GM23338 (cell line): ENCODE measurements at regions not wholly inside any gene's neighbourhood (a gene's known extent, or its start where the extent isn't known, plus 50 kb on each side); places are given as distances from the start of the nearest gene placed in this dataset.

Source experiments
- CREB1 ChIP-seq: fragments of 250-450 bp; sonication (Bioruptor Pico); IDR thresholded peaks from 2 replicates; pipeline ENCODE4 v1.5.0; 2020; ENCODE audit warnings: low read depth, mild to moderate bottlenecking, moderate library complexity
- EZH2 ChIP-seq: fragments of 200-600 bp; sonication (generic); IDR thresholded peaks from one replicate; pipeline ENCODE4 v1.8.0; 2017; ENCODE audit warnings: antibody characterized with exemption, mild to moderate bottlenecking, low read depth; ENCODE audit not compliant: unreplicated experiment
- EZH2phosphoT487 ChIP-seq: fragments of 200-600 bp; sonication (generic); IDR thresholded peaks from one replicate; pipeline ENCODE4 v1.8.1; 2018; ENCODE audit warnings: antibody characterized with exemption; ENCODE audit not compliant: unreplicated experiment
- JUNB ChIP-seq: IDR thresholded peaks from one replicate; pipeline ENCODE4 v1.6.1; 2016; ENCODE audit warnings: antibody characterized with exemption; ENCODE audit not compliant: unreplicated experiment
- POLR2AphosphoS5 ChIP-seq: IDR thresholded peaks from 2 replicates; pipeline ENCODE4 v1.6.1; 2016; ENCODE audit warnings: antibody characterized with exemption, low read depth
- STAT1 ChIP-seq: IDR thresholded peaks from one replicate; pipeline ENCODE4 v1.6.1; 2016; ENCODE audit warnings: antibody characterized with exemption; ENCODE audit not compliant: unreplicated experiment
- ZNF114 ChIP-seq: fragments of 250-450 bp; sonication (Bioruptor Pico); IDR thresholded peaks from 2 replicates; pipeline ENCODE4 v1.5.0; 2020; ENCODE audit warnings: mild to moderate bottlenecking, moderate library complexity
- ZNF331 ChIP-seq: fragments of 250-450 bp; sonication (Bioruptor Pico); IDR thresholded peaks from 2 replicates; pipeline ENCODE4 v1.5.0; 2020; ENCODE audit warnings: low read depth, mild to moderate bottlenecking, moderate library complexity
- TF ChIP-seq, protein P1 (sequence below): IDR thresholded peaks from one replicate; pipeline ENCODE4 v1.6.1; 2018; ENCODE audit warnings: antibody characterized with exemption; ENCODE audit not compliant: unreplicated experiment
- TF ChIP-seq, protein P2 (sequence below), 2 experiments: fragments of 200-600 bp in 1 of 2; sonication (generic) in 1 of 2; conservative IDR thresholded peaks; 2 replicates each; pipeline versions ENCODE4 v1.5.1 to v1.6.1; 2016 to 2017; ENCODE audit warnings: antibody characterized with exemption in 2 of 2, low read depth in 2 of 2, mild to moderate bottlenecking in 2 of 2, moderate library complexity in 1 of 2
- TF ChIP-seq, protein P3 (sequence below): IDR thresholded peaks from 2 replicates; pipeline ENCODE4 v1.6.1; 2016; ENCODE audit warnings: antibody characterized with exemption
- TF ChIP-seq, protein P4 (sequence below): fragments of 250-450 bp; sonication (Bioruptor Pico); IDR thresholded peaks from 2 replicates; pipeline ENCODE4 v1.5.0; 2020; ENCODE audit warnings: mild to moderate bottlenecking, moderate library complexity

DNA sequence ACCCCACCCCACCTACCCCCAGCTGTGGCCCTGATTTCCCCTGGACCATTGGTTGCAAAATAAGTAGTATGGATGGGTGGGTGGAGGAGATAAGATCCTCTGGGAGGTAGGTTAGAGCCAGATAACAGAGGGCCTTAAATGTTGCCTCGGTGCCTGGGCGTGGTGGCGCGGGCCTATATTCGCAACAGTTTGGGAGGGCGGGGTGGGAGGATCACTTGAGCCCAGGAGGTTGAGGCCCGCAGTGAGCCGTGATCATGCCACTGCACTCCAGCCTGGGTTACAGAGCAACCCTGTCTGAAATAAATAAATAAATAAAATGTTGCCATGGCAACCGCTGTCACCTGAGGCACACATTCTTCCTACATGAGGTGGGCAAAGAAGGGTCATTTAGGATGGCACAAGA lies 103.3 kb upstream of the GATA6 start:
- no peak for TF ChIP-seq STAT1
- TF ChIP-seq EZH2: no peak
- TF ChIP-seq, protein P1, sequence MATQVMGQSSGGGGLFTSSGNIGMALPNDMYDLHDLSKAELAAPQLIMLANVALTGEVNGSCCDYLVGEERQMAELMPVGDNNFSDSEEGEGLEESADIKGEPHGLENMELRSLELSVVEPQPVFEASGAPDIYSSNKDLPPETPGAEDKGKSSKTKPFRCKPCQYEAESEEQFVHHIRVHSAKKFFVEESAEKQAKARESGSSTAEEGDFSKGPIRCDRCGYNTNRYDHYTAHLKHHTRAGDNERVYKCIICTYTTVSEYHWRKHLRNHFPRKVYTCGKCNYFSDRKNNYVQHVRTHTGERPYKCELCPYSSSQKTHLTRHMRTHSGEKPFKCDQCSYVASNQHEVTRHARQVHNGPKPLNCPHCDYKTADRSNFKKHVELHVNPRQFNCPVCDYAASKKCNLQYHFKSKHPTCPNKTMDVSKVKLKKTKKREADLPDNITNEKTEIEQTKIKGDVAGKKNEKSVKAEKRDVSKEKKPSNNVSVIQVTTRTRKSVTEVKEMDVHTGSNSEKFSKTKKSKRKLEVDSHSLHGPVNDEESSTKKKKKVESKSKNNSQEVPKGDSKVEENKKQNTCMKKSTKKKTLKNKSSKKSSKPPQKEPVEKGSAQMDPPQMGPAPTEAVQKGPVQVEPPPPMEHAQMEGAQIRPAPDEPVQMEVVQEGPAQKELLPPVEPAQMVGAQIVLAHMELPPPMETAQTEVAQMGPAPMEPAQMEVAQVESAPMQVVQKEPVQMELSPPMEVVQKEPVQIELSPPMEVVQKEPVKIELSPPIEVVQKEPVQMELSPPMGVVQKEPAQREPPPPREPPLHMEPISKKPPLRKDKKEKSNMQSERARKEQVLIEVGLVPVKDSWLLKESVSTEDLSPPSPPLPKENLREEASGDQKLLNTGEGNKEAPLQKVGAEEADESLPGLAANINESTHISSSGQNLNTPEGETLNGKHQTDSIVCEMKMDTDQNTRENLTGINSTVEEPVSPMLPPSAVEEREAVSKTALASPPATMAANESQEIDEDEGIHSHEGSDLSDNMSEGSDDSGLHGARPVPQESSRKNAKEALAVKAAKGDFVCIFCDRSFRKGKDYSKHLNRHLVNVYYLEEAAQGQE: no peak
- TF ChIP-seq, protein P2, sequence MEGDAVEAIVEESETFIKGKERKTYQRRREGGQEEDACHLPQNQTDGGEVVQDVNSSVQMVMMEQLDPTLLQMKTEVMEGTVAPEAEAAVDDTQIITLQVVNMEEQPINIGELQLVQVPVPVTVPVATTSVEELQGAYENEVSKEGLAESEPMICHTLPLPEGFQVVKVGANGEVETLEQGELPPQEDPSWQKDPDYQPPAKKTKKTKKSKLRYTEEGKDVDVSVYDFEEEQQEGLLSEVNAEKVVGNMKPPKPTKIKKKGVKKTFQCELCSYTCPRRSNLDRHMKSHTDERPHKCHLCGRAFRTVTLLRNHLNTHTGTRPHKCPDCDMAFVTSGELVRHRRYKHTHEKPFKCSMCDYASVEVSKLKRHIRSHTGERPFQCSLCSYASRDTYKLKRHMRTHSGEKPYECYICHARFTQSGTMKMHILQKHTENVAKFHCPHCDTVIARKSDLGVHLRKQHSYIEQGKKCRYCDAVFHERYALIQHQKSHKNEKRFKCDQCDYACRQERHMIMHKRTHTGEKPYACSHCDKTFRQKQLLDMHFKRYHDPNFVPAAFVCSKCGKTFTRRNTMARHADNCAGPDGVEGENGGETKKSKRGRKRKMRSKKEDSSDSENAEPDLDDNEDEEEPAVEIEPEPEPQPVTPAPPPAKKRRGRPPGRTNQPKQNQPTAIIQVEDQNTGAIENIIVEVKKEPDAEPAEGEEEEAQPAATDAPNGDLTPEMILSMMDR (conservative IDR thresholded peaks at IDR 0.05; ENCODE audit: low read depth in 2 of 2): no peak
- TF ChIP-seq POLR2AphosphoS5: no peak
- no peak for TF ChIP-seq CREB1
- TF ChIP-seq ZNF331 (CRISPR knock-in tag): no peak
- no peak for TF ChIP-seq EZH2phosphoT487
- TF ChIP-seq JUNB: no peak
- TF ChIP-seq, protein P3, sequence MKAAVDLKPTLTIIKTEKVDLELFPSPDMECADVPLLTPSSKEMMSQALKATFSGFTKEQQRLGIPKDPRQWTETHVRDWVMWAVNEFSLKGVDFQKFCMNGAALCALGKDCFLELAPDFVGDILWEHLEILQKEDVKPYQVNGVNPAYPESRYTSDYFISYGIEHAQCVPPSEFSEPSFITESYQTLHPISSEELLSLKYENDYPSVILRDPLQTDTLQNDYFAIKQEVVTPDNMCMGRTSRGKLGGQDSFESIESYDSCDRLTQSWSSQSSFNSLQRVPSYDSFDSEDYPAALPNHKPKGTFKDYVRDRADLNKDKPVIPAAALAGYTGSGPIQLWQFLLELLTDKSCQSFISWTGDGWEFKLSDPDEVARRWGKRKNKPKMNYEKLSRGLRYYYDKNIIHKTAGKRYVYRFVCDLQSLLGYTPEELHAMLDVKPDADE: no peak
- no peak for TF ChIP-seq ZNF114
- TF ChIP-seq, protein P4, sequence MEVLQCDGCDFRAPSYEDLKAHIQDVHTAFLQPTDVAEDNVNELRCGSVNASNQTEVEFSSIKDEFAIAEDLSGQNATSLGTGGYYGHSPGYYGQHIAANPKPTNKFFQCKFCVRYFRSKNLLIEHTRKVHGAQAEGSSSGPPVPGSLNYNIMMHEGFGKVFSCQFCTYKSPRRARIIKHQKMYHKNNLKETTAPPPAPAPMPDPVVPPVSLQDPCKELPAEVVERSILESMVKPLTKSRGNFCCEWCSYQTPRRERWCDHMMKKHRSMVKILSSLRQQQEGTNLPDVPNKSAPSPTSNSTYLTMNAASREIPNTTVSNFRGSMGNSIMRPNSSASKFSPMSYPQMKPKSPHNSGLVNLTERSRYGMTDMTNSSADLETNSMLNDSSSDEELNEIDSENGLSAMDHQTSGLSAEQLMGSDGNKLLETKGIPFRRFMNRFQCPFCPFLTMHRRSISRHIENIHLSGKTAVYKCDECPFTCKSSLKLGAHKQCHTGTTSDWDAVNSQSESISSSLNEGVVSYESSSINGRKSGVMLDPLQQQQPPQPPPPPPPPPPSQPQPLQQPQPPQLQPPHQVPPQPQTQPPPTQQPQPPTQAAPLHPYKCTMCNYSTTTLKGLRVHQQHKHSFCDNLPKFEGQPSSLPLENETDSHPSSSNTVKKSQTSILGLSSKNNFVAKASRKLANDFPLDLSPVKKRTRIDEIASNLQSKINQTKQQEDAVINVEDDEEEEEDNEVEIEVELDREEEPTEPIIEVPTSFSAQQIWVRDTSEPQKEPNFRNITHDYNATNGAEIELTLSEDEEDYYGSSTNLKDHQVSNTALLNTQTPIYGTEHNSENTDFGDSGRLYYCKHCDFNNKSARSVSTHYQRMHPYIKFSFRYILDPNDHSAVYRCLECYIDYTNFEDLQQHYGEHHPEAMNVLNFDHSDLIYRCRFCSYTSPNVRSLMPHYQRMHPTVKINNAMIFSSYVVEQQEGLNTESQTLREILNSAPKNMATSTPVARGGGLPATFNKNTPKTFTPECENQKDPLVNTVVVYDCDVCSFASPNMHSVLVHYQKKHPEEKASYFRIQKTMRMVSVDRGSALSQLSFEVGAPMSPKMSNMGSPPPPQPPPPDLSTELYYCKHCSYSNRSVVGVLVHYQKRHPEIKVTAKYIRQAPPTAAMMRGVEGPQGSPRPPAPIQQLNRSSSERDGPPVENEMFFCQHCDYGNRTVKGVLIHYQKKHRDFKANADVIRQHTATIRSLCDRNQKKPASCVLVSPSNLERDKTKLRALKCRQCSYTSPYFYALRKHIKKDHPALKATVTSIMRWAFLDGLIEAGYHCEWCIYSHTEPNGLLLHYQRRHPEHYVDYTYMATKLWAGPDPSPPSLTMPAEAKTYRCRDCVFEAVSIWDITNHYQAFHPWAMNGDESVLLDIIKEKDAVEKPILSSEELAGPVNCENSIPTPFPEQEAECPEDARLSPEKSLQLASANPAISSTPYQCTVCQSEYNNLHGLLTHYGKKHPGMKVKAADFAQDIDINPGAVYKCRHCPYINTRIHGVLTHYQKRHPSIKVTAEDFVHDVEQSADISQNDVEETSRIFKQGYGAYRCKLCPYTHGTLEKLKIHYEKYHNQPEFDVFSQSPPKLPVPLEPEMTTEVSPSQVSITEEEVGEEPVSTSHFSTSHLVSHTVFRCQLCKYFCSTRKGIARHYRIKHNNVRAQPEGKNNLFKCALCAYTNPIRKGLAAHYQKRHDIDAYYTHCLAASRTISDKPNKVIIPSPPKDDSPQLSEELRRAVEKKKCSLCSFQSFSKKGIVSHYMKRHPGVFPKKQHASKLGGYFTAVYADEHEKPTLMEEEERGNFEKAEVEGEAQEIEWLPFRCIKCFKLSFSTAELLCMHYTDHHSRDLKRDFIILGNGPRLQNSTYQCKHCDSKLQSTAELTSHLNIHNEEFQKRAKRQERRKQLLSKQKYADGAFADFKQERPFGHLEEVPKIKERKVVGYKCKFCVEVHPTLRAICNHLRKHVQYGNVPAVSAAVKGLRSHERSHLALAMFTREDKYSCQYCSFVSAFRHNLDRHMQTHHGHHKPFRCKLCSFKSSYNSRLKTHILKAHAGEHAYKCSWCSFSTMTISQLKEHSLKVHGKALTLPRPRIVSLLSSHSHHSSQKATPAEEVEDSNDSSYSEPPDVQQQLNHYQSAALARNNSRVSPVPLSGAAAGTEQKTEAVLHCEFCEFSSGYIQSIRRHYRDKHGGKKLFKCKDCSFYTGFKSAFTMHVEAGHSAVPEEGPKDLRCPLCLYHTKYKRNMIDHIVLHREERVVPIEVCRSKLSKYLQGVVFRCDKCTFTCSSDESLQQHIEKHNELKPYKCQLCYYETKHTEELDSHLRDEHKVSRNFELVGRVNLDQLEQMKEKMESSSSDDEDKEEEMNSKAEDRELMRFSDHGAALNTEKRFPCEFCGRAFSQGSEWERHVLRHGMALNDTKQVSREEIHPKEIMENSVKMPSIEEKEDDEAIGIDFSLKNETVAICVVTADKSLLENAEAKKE: no peak
